ENCODE measurements at regions not wholly inside any gene's neighbourhood (a gene's known extent, or its start where the extent isn't known, plus 50 kb on each side); places are given as distances from the start of the nearest gene placed in this dataset.

GRCh38 chr4:11512871-11513270 lies 84.2 kb upstream of the HS3ST1 start:
- Histone ChIP-seq H3K4me3 (ENCODE audit: low read depth in 2 of 2, low read length in 1 of 2) (no peak overlapping the region), H3F3A (replicated peaks; ENCODE audit: insufficient read depth) (no peaks in the 10 kb centered on the region), H3K36me3 (replicated peaks in 1 of 2; ENCODE audit: control insufficient read depth in 1 of 2, insufficient read depth in 2 of 2, low read length in 1 of 2) (no peaks in the 10 kb centered on the region), H3K9me2 (no peaks in the 10 kb centered on the region), H3K79me2 (ENCODE audit: insufficient read depth) (no peaks in the 10 kb centered on the region), H3K9ac (no peak overlapping the region), H3K27me3 (ENCODE audit: insufficient read depth) (no peaks in the 10 kb centered on the region), H4K20me1 (ENCODE audit: insufficient read depth) (no peaks in the 10 kb centered on the region), H3K27ac (ENCODE audit: low read depth in 2 of 2, low read length in 1 of 2) (no peak overlapping the region), H3K4me2 (no peak overlapping the region), H2AFZ (ENCODE audit: low read depth) (no peak overlapping the region), H3K4me1 (ENCODE audit: control insufficient read depth in 1 of 2, insufficient read depth in 2 of 2, low read depth in 1 of 2, low read length in 1 of 2) (no peaks in the 10 kb centered on the region), H3K9me3 (no peaks in the 10 kb centered on the region)
- ChIA-PET CTCF (no interaction called here), POLR2A (no interaction called here)
- no peak for TF ChIP-seq SMC3 (IDR thresholded peaks at IDR 0.05; ENCODE audit: low read depth, low read length)
- no peak for TF ChIP-seq JUND (IDR thresholded peaks at IDR 0.05)
- TF ChIP-seq MAX (IDR thresholded peaks at IDR 0.05; ENCODE audit: low read depth), result no peak
- TF ChIP-seq EP300 (IDR thresholded peaks at IDR 0.05; ENCODE audit: borderline replicate concordance in 1 of 2, low read depth in 1 of 2, low read length in 1 of 2), result no peak
- TF ChIP-seq GABPA (IDR thresholded peaks at IDR 0.05; ENCODE audit: low read depth), result no peak
- TF ChIP-seq IRF3 (IDR thresholded peaks at IDR 0.05; ENCODE audit: low read depth, low read length), result no peak
- no peak for TF ChIP-seq FOXM1 (IDR thresholded peaks at IDR 0.05; ENCODE audit: low read depth)
- no peak for TF ChIP-seq FOSL2 (IDR thresholded peaks at IDR 0.05; ENCODE audit: borderline replicate concordance, low read depth)
- no peak for TF ChIP-seq CHD2 (IDR thresholded peaks at IDR 0.05; ENCODE audit: low read length, partially characterized antibody)
- no peak for TF ChIP-seq NFIC (IDR thresholded peaks at IDR 0.05; ENCODE audit: borderline replicate concordance)
- TF ChIP-seq TCF12 (IDR thresholded peaks at IDR 0.05), result no peak
- no peak for TF ChIP-seq EZH2phosphoT487 (IDR thresholded peaks at IDR 0.05; ENCODE audit: borderline replicate concordance, low read depth)
- WGBS (ENCODE audit: low lambda C conversion rate), result 0% methylated on average over 1 of the region's 1 CpG
- no peak for DNase-seq

GRCh38 chr4:11511321-11511720 lies 82.6 kb upstream of the HS3ST1 start:
- Histone ChIP-seq H3K9me3 (no peaks in the 10 kb centered on the region), H3K4me2 (no peak overlapping the region), H3K79me2 (ENCODE audit: insufficient read depth) (no peaks in the 10 kb centered on the region), H3K4me1 (ENCODE audit: control insufficient read depth in 1 of 2, insufficient read depth in 2 of 2, low read depth in 1 of 2, low read length in 1 of 2) (no peaks in the 10 kb centered on the region), H3K27ac (ENCODE audit: low read depth in 2 of 2, low read length in 1 of 2) (no peak overlapping the region), H3K9me2 (no peaks in the 10 kb centered on the region), H3K4me3 (ENCODE audit: low read depth in 2 of 2, low read length in 1 of 2) (no peak overlapping the region), H3K9ac (no peak overlapping the region), H3K27me3 (ENCODE audit: insufficient read depth) (no peaks in the 10 kb centered on the region), H3K36me3 (replicated peaks in 1 of 2; ENCODE audit: control insufficient read depth in 1 of 2, insufficient read depth in 2 of 2, low read length in 1 of 2) (no peaks in the 10 kb centered on the region), H3F3A (replicated peaks; ENCODE audit: insufficient read depth) (no peaks in the 10 kb centered on the region), H2AFZ (ENCODE audit: low read depth) (no peak overlapping the region), H4K20me1 (ENCODE audit: insufficient read depth) (no peaks in the 10 kb centered on the region)
- CTCF ChIA-PET, result no interaction called here
- TF ChIP-seq MEF2A (IDR thresholded peaks at IDR 0.05; ENCODE audit: borderline replicate concordance, low read depth) (no peak), CHD2 (IDR thresholded peaks at IDR 0.05; ENCODE audit: low read length, partially characterized antibody) (no peak), RAD21 (IDR thresholded peaks at IDR 0.05; ENCODE audit: low read length) (no peak), IRF3 (IDR thresholded peaks at IDR 0.05; ENCODE audit: low read depth, low read length) (no peak), TCF12 (IDR thresholded peaks at IDR 0.05) (no peak)
- 0% methylated on average over 3 of the region's 3 CpGs for WGBS (ENCODE audit: low lambda C conversion rate)
- POLR2A ChIA-PET, result no interaction called here
- DNase-seq, result no peak
